ENCODE measurements at regions not wholly inside any gene's neighbourhood (a gene's known extent, or its start where the extent isn't known, plus 50 kb on each side); places are given as distances from the start of the nearest gene placed in this dataset.

DNA sequence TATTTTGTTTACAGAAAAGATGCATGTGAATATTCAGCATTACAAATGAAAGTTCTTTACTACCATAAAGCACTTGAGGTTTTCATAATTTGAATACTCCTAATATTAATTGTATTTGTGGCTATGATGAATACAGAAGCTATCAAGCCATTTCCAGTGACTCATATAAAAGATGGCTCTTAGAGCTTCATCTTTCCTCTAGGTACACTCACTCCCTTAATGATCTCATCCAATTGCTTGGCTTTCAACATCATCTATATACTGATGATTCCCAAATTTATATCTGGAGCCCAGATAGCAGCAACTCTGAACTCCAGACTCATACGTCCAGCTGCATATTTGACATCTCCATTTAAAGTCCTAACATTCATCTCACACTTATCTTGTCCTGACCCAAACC lies 183.4 kb upstream of the FAM241A start:
- Mint-ChIP-seq H3K4me3 (no peak overlapping the region), H3K36me3 (ENCODE audit: low read depth) (no peaks in the 10 kb centered on the region), H3K4me1 (peaks cover 10% of the 10 kb centered on the region), H3K9me3 (no peaks in the 10 kb centered on the region), H3K27ac (no peak overlapping the region), H3K27me3 (ENCODE audit: insufficient read depth) (peaks cover 2% of the 10 kb centered on the region)
- Histone ChIP-seq H3K4me1 (ENCODE audit: control insufficient read depth, insufficient read depth, low read length) (peaks cover 10% of the 10 kb centered on the region), H3K27ac (ENCODE audit: low read depth, low read length) (no peak overlapping the region), H3K4me3 (ENCODE audit: low read length) (no peak overlapping the region), H3K9ac (ENCODE audit: extremely low read depth, low read length, poor library complexity, severe bottlenecking) (no peak overlapping the region), H3K9me3 (ENCODE audit: control insufficient read depth, low read length) (no peaks in the 10 kb centered on the region), H3K27me3 (ENCODE audit: control insufficient read depth, insufficient read depth, low read length, poor library complexity, severe bottlenecking) (no peaks in the 10 kb centered on the region), H3K36me3 (ENCODE audit: control insufficient read depth, insufficient read depth, low read length) (no peaks in the 10 kb centered on the region)
- TF ChIP-seq CTCF (conservative IDR thresholded peaks at IDR 0.05) = no peak
- WGBS, 2 experiments (ENCODE audit: insufficient coverage in 1 of 2, insufficient read length in 1 of 2) = 90% methylated on average over 1 of the region's 1 CpG; no CpG with 5 or more reads in 1 of the 2 experiments
- DNase-seq = no peak

- no peak overlapping the region for H3K4me3 ChIP-seq (ENCODE audit: low read length)
- no peak for DNase-seq
- 93 to 100% methylated on average over 3 to 5 of the region's 5 CpGs for WGBS, 2 experiments (ENCODE audit: insufficient coverage in 1 of 2, insufficient read length in 1 of 2)
- H3K27me3 ChIP-seq (ENCODE audit: control insufficient read depth, insufficient read depth, low read length, poor library complexity, severe bottlenecking) = no peaks in the 10 kb centered on the region
- H3K9me3 Mint-ChIP-seq = peaks cover 1% of the 10 kb centered on the region
- no peak overlapping the region for H3K27ac Mint-ChIP-seq
- TF ChIP-seq CTCF (conservative IDR thresholded peaks at IDR 0.05) = no peak
- H3K36me3 ChIP-seq (ENCODE audit: control insufficient read depth, insufficient read depth, low read length) = no peaks in the 10 kb centered on the region
- no peaks in the 10 kb centered on the region for H3K36me3 Mint-ChIP-seq (ENCODE audit: low read depth)
- H3K27me3 Mint-ChIP-seq (ENCODE audit: insufficient read depth) = peaks cover 2% of the 10 kb centered on the region
- H3K4me1 Mint-ChIP-seq = peaks cover 10% of the 10 kb centered on the region
- H3K4me1 ChIP-seq (ENCODE audit: control insufficient read depth, insufficient read depth, low read length) = peaks cover 10% of the 10 kb centered on the region
- no peak overlapping the region for H3K27ac ChIP-seq (ENCODE audit: low read depth, low read length)
- no peak overlapping the region for H3K4me3 Mint-ChIP-seq
- no peaks in the 10 kb centered on the region for H3K9me3 ChIP-seq (ENCODE audit: control insufficient read depth, low read length)
- H3K9ac ChIP-seq (ENCODE audit: extremely low read depth, low read length, poor library complexity, severe bottlenecking) = no peak overlapping the region
Observed at GRCh38 chr4:111963158-111963700, 182.0 kb upstream of the FAM241A start.

DNA sequence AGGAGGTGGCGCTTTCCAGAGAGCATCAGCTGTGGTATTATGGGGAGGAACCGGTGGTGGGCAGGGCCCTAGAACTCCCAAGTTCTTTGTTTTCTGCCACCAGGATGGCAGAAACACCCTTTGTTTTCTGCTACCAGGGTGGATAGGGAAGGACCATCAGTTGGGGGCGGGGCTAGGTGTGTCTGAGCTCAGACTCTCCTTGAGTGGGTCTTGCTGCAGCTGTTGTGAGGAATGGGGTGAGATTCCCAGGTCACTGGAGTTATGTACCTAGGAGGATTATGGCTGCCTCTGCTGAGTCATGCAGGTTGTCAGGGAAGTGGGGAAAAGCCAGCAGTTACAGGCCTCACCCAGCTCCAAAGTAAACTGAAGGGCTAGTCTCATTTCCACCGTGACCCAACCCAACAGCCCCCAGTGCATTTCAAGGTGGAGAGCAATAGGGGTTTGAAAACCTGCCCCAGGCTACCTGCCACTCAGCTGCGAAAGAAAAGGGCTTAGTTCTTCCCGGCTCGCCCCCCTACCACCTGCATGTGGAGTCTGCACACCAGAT lies 167.8 kb upstream of the FAM241A start:
- H3K9ac ChIP-seq (ENCODE audit: extremely low read depth, low read length, poor library complexity, severe bottlenecking) = no peak overlapping the region
- WGBS, 2 experiments (ENCODE audit: insufficient coverage in 1 of 2, insufficient read length in 1 of 2) = 93 to 96% methylated on average over 4 to 7 of the region's 7 CpGs
- peaks cover 24% of the 10 kb centered on the region for H3K9me3 ChIP-seq (ENCODE audit: control insufficient read depth, low read length)
- Mint-ChIP-seq H3K27ac (peak overlapping the region; percentile 81), H3K4me1 (peaks cover 13% of the 10 kb centered on the region), H3K9me3 (peaks cover 22% of the 10 kb centered on the region), H3K27me3 (ENCODE audit: insufficient read depth) (no peaks in the 10 kb centered on the region), H3K36me3 (ENCODE audit: low read depth) (peaks cover 1% of the 10 kb centered on the region), H3K4me3 (no peak overlapping the region)
- H3K27ac ChIP-seq (ENCODE audit: low read depth, low read length) = no peak overlapping the region
- no peak overlapping the region for H3K4me3 ChIP-seq (ENCODE audit: low read length)
- TF ChIP-seq CTCF (conservative IDR thresholded peaks at IDR 0.05) = no peak
- H3K4me1 ChIP-seq (ENCODE audit: control insufficient read depth, insufficient read depth, low read length) = no peaks in the 10 kb centered on the region
- no peaks in the 10 kb centered on the region for H3K36me3 ChIP-seq (ENCODE audit: control insufficient read depth, insufficient read depth, low read length)
- no peak for DNase-seq
- H3K27me3 ChIP-seq (ENCODE audit: control insufficient read depth, insufficient read depth, low read length, poor library complexity, severe bottlenecking) = no peaks in the 10 kb centered on the region
